ENCODE measurements at regions not wholly inside any gene's neighbourhood (a gene's known extent, or its start where the extent isn't known, plus 50 kb on each side); places are given as distances from the start of the nearest gene placed in this dataset.
A peak's percentile ranks its signal among the peaks of the same experiment; 100 is the strongest.

- TF ChIP-seq CTCF (conservative IDR thresholded peaks at IDR 0.05; ENCODE audit: control insufficient read depth, insufficient read depth, low read depth, low read length), result no peak
- no peak for DNase-seq (ENCODE audit: low read depth)
Measured at GRCh38 chr1:60173006-60173405, 99.4 kb upstream of the C1orf87 start.

GRCh38 chr1:60171801-60172200, 98.2 kb upstream of the C1orf87 start:
- H3K4me3 ChIP-seq (ENCODE audit: control insufficient read depth, low read depth, low read length), result no peak overlapping the region
- TF ChIP-seq CTCF (conservative IDR thresholded peaks at IDR 0.05; ENCODE audit: control insufficient read depth, insufficient read depth, low read depth, low read length), result no peak
- DNase-seq (ENCODE audit: low read depth), result peak; percentile 85

More at GRCh38 chr1:60173006-60173405, 99.4 kb upstream of the C1orf87 start:
- H3K4me3 ChIP-seq (ENCODE audit: control insufficient read depth, low read depth, low read length), result no peak overlapping the region

GRCh38 chr1:60170709-60171108, 97.1 kb upstream of the C1orf87 start:
- DNase-seq (ENCODE audit: low read depth), result peak; percentile 14
- TF ChIP-seq CTCF (conservative IDR thresholded peaks at IDR 0.05; ENCODE audit: control insufficient read depth, insufficient read depth, low read depth, low read length), result peak; percentile 25

GRCh38 chr1:60169206-60169605, 95.6 kb upstream of the C1orf87 start:
- no peak overlapping the region for H3K4me3 ChIP-seq (ENCODE audit: control insufficient read depth, low read depth, low read length)

More at GRCh38 chr1:60170709-60171108, 97.1 kb upstream of the C1orf87 start:
- H3K4me3 ChIP-seq (ENCODE audit: control insufficient read depth, low read depth, low read length), result no peak overlapping the region

GRCh38 chr1:60162936-60163335, 89.4 kb upstream of the C1orf87 start:
- H3K4me3 ChIP-seq (ENCODE audit: control insufficient read depth, low read depth, low read length), result no peak overlapping the region
- no peak for TF ChIP-seq CTCF (conservative IDR thresholded peaks at IDR 0.05; ENCODE audit: control insufficient read depth, insufficient read depth, low read depth, low read length)
- no peak for DNase-seq (ENCODE audit: low read depth)

More at GRCh38 chr1:60169206-60169605, 95.6 kb upstream of the C1orf87 start:
- peak; percentile 59 for DNase-seq (ENCODE audit: low read depth)
- TF ChIP-seq CTCF (conservative IDR thresholded peaks at IDR 0.05; ENCODE audit: control insufficient read depth, insufficient read depth, low read depth, low read length), result no peak

- no peak overlapping the region for H3K4me3 ChIP-seq (ENCODE audit: control insufficient read depth, low read depth, low read length)
- no peak for TF ChIP-seq CTCF (conservative IDR thresholded peaks at IDR 0.05; ENCODE audit: control insufficient read depth, insufficient read depth, low read depth, low read length)
- no peak for DNase-seq (ENCODE audit: low read depth)
Measured at GRCh38 chr1:60160141-60160540, 86.6 kb upstream of the C1orf87 start.

GRCh38 chr1:60156371-60156770, 82.8 kb upstream of the C1orf87 start:
- DNase-seq (ENCODE audit: low read depth), result no peak
- no peak for TF ChIP-seq CTCF (conservative IDR thresholded peaks at IDR 0.05; ENCODE audit: control insufficient read depth, insufficient read depth, low read depth, low read length)

More at GRCh38 chr1:60156371-60156770, 82.8 kb upstream of the C1orf87 start:
- H3K4me3 ChIP-seq (ENCODE audit: control insufficient read depth, low read depth, low read length), result no peak overlapping the region

Measured in fibroblast of mammary gland (primary cell).